ENCODE measurements at regions not wholly inside any gene's neighbourhood (a gene's known extent, or its start where the extent isn't known, plus 50 kb on each side); places are given as distances from the start of the nearest gene placed in this dataset.

DNA sequence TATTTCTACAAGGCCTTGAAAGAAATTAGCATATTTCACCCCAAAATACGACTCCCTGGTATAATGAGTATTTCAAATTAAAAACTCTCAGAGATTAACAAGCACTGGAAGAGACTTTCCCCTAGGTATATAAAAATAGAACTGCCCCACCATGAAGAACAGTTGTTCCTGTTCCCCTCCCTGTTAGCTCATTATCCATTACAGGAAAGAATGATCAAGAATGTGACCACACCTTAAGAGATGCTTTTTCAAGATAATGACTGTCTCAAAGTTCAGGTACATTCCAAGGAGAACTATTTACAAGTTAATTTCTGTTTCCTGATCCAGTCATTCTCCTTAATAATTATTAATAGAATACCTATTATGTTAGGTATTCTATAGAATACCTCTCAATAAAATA, 1220.6 kb upstream of the CDH2 start:
- TF ChIP-seq, protein P1, sequence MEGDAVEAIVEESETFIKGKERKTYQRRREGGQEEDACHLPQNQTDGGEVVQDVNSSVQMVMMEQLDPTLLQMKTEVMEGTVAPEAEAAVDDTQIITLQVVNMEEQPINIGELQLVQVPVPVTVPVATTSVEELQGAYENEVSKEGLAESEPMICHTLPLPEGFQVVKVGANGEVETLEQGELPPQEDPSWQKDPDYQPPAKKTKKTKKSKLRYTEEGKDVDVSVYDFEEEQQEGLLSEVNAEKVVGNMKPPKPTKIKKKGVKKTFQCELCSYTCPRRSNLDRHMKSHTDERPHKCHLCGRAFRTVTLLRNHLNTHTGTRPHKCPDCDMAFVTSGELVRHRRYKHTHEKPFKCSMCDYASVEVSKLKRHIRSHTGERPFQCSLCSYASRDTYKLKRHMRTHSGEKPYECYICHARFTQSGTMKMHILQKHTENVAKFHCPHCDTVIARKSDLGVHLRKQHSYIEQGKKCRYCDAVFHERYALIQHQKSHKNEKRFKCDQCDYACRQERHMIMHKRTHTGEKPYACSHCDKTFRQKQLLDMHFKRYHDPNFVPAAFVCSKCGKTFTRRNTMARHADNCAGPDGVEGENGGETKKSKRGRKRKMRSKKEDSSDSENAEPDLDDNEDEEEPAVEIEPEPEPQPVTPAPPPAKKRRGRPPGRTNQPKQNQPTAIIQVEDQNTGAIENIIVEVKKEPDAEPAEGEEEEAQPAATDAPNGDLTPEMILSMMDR (conservative IDR thresholded peaks at IDR 0.05), result no peak
- no peak for TF ChIP-seq ZFX (IDR thresholded peaks at IDR 0.05)
